Epithelial cell of proximal tubule (primary cell): ENCODE measurements at regions not wholly inside any gene's neighbourhood (a gene's known extent, or its start where the extent isn't known, plus 50 kb on each side); places are given as distances from the start of the nearest gene placed in this dataset.

Experiments
- DNase-seq: peaks from one replicate; pipeline ENCODE4 v3.0.0-alpha.2; 2011; ENCODE audit warnings: low read depth
- H3K4me3 ChIP-seq: 2 replicates; pipeline ENCODE4 v1.5.1; 2011; ENCODE audit warnings: low read depth, mild to moderate bottlenecking, low read length
- CTCF ChIP-seq: conservative IDR thresholded peaks from 2 replicates; pipeline ENCODE4 v1.5.1; 2012; ENCODE audit warnings: low read depth, mild to moderate bottlenecking, low read length

GRCh38 chr1:95650631-95651030, 416.6 kb downstream of the RWDD3 start:
- no peak for TF ChIP-seq CTCF
- H3K4me3 ChIP-seq, result no peak overlapping the region
- DNase-seq, result no peak

GRCh38 chr1:95652423-95652965, 418.5 kb downstream of the RWDD3 start:
- no peak for TF ChIP-seq CTCF
- DNase-seq, result no peak
- H3K4me3 ChIP-seq, result no peak overlapping the region

GRCh38 chr1:95653618-95654017, 419.6 kb downstream of the RWDD3 start:
- no peak overlapping the region for H3K4me3 ChIP-seq
- TF ChIP-seq CTCF, result no peak
- no peak for DNase-seq

- H3K4me3 ChIP-seq, result no peak overlapping the region
- no peak for DNase-seq
- TF ChIP-seq CTCF, result no peak
Measured at GRCh38 chr1:95655321-95656020, 421.5 kb downstream of the RWDD3 start.

- H3K4me3 ChIP-seq, result no peak overlapping the region
- no peak for DNase-seq
- TF ChIP-seq CTCF, result no peak
Measured at GRCh38 chr1:95657248-95657647, 423.2 kb downstream of the RWDD3 start.

- no peak for DNase-seq
- H3K4me3 ChIP-seq, result no peak overlapping the region
- TF ChIP-seq CTCF, result no peak
Measured at GRCh38 chr1:95659166-95659565, 425.2 kb downstream of the RWDD3 start.

GRCh38 chr1:95659588-95659987, 425.6 kb downstream of the RWDD3 start:
- TF ChIP-seq CTCF, result no peak

More at GRCh38 chr1:95659588-95659987, 425.6 kb downstream of the RWDD3 start:
- DNase-seq, result no peak
- no peak overlapping the region for H3K4me3 ChIP-seq
